GM06990 (cell line): ENCODE measurements at regions not wholly inside any gene's neighbourhood (a gene's known extent, or its start where the extent isn't known, plus 50 kb on each side); places are given as distances from the start of the nearest gene placed in this dataset.
"Not testable (repeated sequence)": the region's sequence is repeated elsewhere in the genome, so short reads cannot be mapped to it uniquely, and the experiment has no call there.

Source experiments
- DNase-seq: peaks from one replicate; pipeline ENCODE4 v3.0.0-alpha.2; 2011; ENCODE audit not compliant: insufficient read length; ENCODE audit errors: extremely low read depth
- H3K27me3 ChIP-seq: replicated peaks from 2 replicates; pipeline ENCODE4 v1.6.0; 2011; ENCODE audit warnings: low read length; ENCODE audit not compliant: control insufficient read depth, insufficient read depth
- H3K36me3 ChIP-seq: 2 replicates; pipeline ENCODE4 v1.5.1; 2011; ENCODE audit warnings: low read length; ENCODE audit not compliant: control insufficient read depth, insufficient read depth
- H3K4me3 ChIP-seq: replicated peaks from 2 replicates; pipeline ENCODE4 v1.5.1; 2011; ENCODE audit warnings: low read depth, mild to moderate bottlenecking, control low read depth, low read length
- CTCF ChIP-seq: IDR thresholded peaks from 2 replicates; pipeline ENCODE4 v1.5.1; 2011; ENCODE audit warnings: low read length, control low read depth, mild to moderate bottlenecking, inconsistent platforms; ENCODE audit not compliant: insufficient read depth, poor library complexity, severe bottlenecking

- H3K36me3 ChIP-seq: no peaks in the 10 kb centered on the region
- H3K4me3 ChIP-seq: no peak overlapping the region
- no peak for TF ChIP-seq CTCF
- no peaks in the 10 kb centered on the region for H3K27me3 ChIP-seq
- no peak for DNase-seq
Measured at GRCh38 chr5:104001136-104001535, 438.5 kb upstream of the NUDT12 start.

- Histone ChIP-seq H3K4me3 (no peak overlapping the region), H3K36me3 (no peaks in the 10 kb centered on the region), H3K27me3 (no peaks in the 10 kb centered on the region)
- DNase-seq: no peak
- no peak for TF ChIP-seq CTCF
Measured at GRCh38 chr5:103993031-103993430, 430.4 kb upstream of the NUDT12 start.

- Histone ChIP-seq H3K36me3 (no peaks in the 10 kb centered on the region), H3K27me3 (no peaks in the 10 kb centered on the region)
Measured at GRCh38 chr5:103990064-103990463, 427.5 kb upstream of the NUDT12 start.

GRCh38 chr5:103981592-103981991, 419.0 kb upstream of the NUDT12 start:
- Histone ChIP-seq H3K27me3 (no peaks in the 10 kb centered on the region), H3K36me3 (no peaks in the 10 kb centered on the region), H3K4me3 (no peak overlapping the region)
- no peak for TF ChIP-seq CTCF
- no peak for DNase-seq

More at GRCh38 chr5:103990064-103990463, 427.5 kb upstream of the NUDT12 start:
- TF ChIP-seq CTCF: no peak
- H3K4me3 ChIP-seq: no peak overlapping the region
- no peak for DNase-seq

- Histone ChIP-seq H3K36me3 (no peaks in the 10 kb centered on the region), H3K27me3 (no peaks in the 10 kb centered on the region), H3K4me3 (no peak overlapping the region)
- TF ChIP-seq CTCF: no peak
- no peak for DNase-seq
Measured at GRCh38 chr5:103973669-103974068, 411.1 kb upstream of the NUDT12 start.

- not testable (repeated sequence) for H3K36me3 ChIP-seq, H3K27me3 ChIP-seq, H3K4me3 ChIP-seq, DNase-seq
Measured at GRCh38 chr5:103966295-103966694, 403.7 kb upstream of the NUDT12 start.
